ENCODE measurements at regions not wholly inside any gene's neighbourhood (a gene's known extent, or its start where the extent isn't known, plus 50 kb on each side); places are given as distances from the start of the nearest gene placed in this dataset.

DNA sequence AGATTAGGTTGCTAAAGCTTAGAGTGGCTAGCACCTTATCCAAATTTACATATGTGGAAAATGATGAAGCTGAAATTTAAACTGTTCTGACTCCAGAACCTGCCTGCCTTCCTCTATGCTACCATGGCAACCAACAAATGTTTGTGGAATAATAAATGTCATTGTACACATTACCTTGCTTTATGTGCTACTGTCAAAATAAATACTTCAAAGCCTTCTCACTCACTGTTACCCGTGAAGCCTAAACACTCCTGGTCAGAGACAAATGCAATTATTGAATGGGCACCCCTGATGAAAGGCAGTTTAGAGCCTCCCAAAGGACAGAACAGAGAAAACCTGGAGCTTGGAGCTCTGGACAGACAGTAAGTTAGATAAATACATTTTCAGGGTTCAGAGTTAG is 158.6 kb downstream of the FAM114A2 start:
- TF ChIP-seq, protein P1, sequence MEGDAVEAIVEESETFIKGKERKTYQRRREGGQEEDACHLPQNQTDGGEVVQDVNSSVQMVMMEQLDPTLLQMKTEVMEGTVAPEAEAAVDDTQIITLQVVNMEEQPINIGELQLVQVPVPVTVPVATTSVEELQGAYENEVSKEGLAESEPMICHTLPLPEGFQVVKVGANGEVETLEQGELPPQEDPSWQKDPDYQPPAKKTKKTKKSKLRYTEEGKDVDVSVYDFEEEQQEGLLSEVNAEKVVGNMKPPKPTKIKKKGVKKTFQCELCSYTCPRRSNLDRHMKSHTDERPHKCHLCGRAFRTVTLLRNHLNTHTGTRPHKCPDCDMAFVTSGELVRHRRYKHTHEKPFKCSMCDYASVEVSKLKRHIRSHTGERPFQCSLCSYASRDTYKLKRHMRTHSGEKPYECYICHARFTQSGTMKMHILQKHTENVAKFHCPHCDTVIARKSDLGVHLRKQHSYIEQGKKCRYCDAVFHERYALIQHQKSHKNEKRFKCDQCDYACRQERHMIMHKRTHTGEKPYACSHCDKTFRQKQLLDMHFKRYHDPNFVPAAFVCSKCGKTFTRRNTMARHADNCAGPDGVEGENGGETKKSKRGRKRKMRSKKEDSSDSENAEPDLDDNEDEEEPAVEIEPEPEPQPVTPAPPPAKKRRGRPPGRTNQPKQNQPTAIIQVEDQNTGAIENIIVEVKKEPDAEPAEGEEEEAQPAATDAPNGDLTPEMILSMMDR (conservative IDR thresholded peaks at IDR 0.05; ENCODE audit: low read length), result no peak
- no peak for TF ChIP-seq EZH2phosphoT487 (IDR thresholded peaks at IDR 0.05; ENCODE audit: borderline replicate concordance, low read depth, low read length)
